ENCODE measurements at regions not wholly inside any gene's neighbourhood (a gene's known extent, or its start where the extent isn't known, plus 50 kb on each side); places are given as distances from the start of the nearest gene placed in this dataset.

GRCh38 chr15:66844041-66844746 is 142.2 kb downstream of the SMAD6 start:
- Histone ChIP-seq H3K27me3 (ENCODE audit: control insufficient read depth in 3 of 3, insufficient read depth in 3 of 3, low read length in 2 of 3) (no peaks in the 10 kb centered on the region), H3K4me3 (no peak overlapping the region), H3K9me3 (ENCODE audit: control insufficient read depth in 4 of 4, insufficient read depth in 3 of 4, low read length in 3 of 4) (no peaks in the 10 kb centered on the region), H3K9ac (ENCODE audit: insufficient read depth in 1 of 2, low read length in 2 of 2) (no peak overlapping the region), H3K27ac (ENCODE audit: low read depth in 1 of 2, low read length in 1 of 2) (no peak overlapping the region), H3K36me3 (ENCODE audit: control insufficient read depth in 4 of 4, insufficient read depth in 4 of 4, low read length in 4 of 4) (no peaks in the 10 kb centered on the region), H3K4me1 (ENCODE audit: control insufficient read depth in 5 of 5, insufficient read depth in 5 of 5, low read length in 5 of 5) (peaks cover 0 to 34% (median 8%) of the 10 kb centered on the region in 5 donors)
- WGBS, 2 donors: 91 to 92% methylated on average over 8 of the region's 8 CpGs
- TF ChIP-seq CTCF (IDR thresholded peaks at IDR 0.05; ENCODE audit: control extremely low read depth, extremely low read depth): no peak
- DNase-seq: no peak
- ATAC-seq (ENCODE audit: insufficient read depth, low FRiP score): no peak

- H3K9ac ChIP-seq (ENCODE audit: insufficient read depth in 1 of 2, low read length in 2 of 2): no peak overlapping the region
- H3K9me3 ChIP-seq (ENCODE audit: control insufficient read depth in 4 of 4, insufficient read depth in 3 of 4, low read length in 3 of 4): no peaks in the 10 kb centered on the region
- WGBS, 2 donors: 89 to 95% methylated on average over 5 of the region's 5 CpGs
- no peak overlapping the region for H3K27ac ChIP-seq (ENCODE audit: low read depth in 1 of 2, low read length in 1 of 2)
- no peaks in the 10 kb centered on the region for H3K36me3 ChIP-seq (ENCODE audit: control insufficient read depth in 4 of 4, insufficient read depth in 4 of 4, low read length in 4 of 4)
- ATAC-seq (ENCODE audit: insufficient read depth, low FRiP score) (no peak), DNase-seq (no peak)
- no peak overlapping the region for H3K4me3 ChIP-seq
- H3K4me1 ChIP-seq (ENCODE audit: control insufficient read depth in 5 of 5, insufficient read depth in 5 of 5, low read length in 5 of 5): peaks cover 0 to 34% (median 11%) of the 10 kb centered on the region in 5 donors
- TF ChIP-seq CTCF (IDR thresholded peaks at IDR 0.05; ENCODE audit: control extremely low read depth, extremely low read depth): no peak
- H3K27me3 ChIP-seq (ENCODE audit: control insufficient read depth in 3 of 3, insufficient read depth in 3 of 3, low read length in 2 of 3): no peaks in the 10 kb centered on the region
These were observed 142.7 kb downstream of the SMAD6 start for GRCh38 chr15:66844747-66845145.

GRCh38 chr15:66845266-66845785 is 143.3 kb downstream of the SMAD6 start:
- no peak overlapping the region for H3K27ac ChIP-seq (ENCODE audit: low read depth in 1 of 2, low read length in 1 of 2)
- H3K4me3 ChIP-seq: no peak overlapping the region
- H3K9me3 ChIP-seq (ENCODE audit: control insufficient read depth in 4 of 4, insufficient read depth in 3 of 4, low read length in 3 of 4): no peaks in the 10 kb centered on the region
- DNase-seq: no peak
- no peak for TF ChIP-seq CTCF (IDR thresholded peaks at IDR 0.05; ENCODE audit: control extremely low read depth, extremely low read depth)
- no peak overlapping the region for H3K9ac ChIP-seq (ENCODE audit: insufficient read depth in 1 of 2, low read length in 2 of 2)
- H3K4me1 ChIP-seq (ENCODE audit: control insufficient read depth in 5 of 5, insufficient read depth in 5 of 5, low read length in 5 of 5): peaks cover 0 to 38% (median 16%) of the 10 kb centered on the region in 5 donors
- H3K36me3 ChIP-seq (ENCODE audit: control insufficient read depth in 4 of 4, insufficient read depth in 4 of 4, low read length in 4 of 4): no peaks in the 10 kb centered on the region
- H3K27me3 ChIP-seq (ENCODE audit: control insufficient read depth in 3 of 3, insufficient read depth in 3 of 3, low read length in 2 of 3): no peaks in the 10 kb centered on the region
- WGBS, 2 donors: 95 to 96% methylated on average over 13 of the region's 13 CpGs
- no peak for ATAC-seq (ENCODE audit: insufficient read depth, low FRiP score)
